ENCODE measurements at regions not wholly inside any gene's neighbourhood (a gene's known extent, or its start where the extent isn't known, plus 50 kb on each side); places are given as distances from the start of the nearest gene placed in this dataset.
"Not testable (repeated sequence)": the region's sequence is repeated elsewhere in the genome, so short reads cannot be mapped to it uniquely, and the experiment has no call there.

GRCh38 chr14:62470935-62471334, 574.3 kb downstream of the KCNH5 start:
- no peaks in the 10 kb centered on the region for H3K4me1 Mint-ChIP-seq
- no peaks in the 10 kb centered on the region for H3K36me3 Mint-ChIP-seq
- no peaks in the 10 kb centered on the region for H3K27me3 Mint-ChIP-seq
- no peak for ATAC-seq
- H3K9me3 Mint-ChIP-seq: peaks cover 3% of the 10 kb centered on the region
- H3K27ac Mint-ChIP-seq: no peak overlapping the region
- no peak overlapping the region for H3K4me3 Mint-ChIP-seq

- Mint-ChIP-seq H3K4me3 (no peak overlapping the region), H3K9me3 (peaks cover 5% of the 10 kb centered on the region), H3K27me3 (no peaks in the 10 kb centered on the region), H3K27ac (no peak overlapping the region), H3K4me1 (no peaks in the 10 kb centered on the region), H3K36me3 (no peaks in the 10 kb centered on the region)
- ATAC-seq: no peak
Measured at GRCh38 chr14:62491146-62491545, 554.1 kb downstream of the KCNH5 start.

GRCh38 chr14:62497708-62498107, 547.5 kb downstream of the KCNH5 start:
- peaks cover 16% of the 10 kb centered on the region for H3K9me3 Mint-ChIP-seq
- H3K4me3 Mint-ChIP-seq: no peak overlapping the region
- no peak overlapping the region for H3K27ac Mint-ChIP-seq
- no peaks in the 10 kb centered on the region for H3K4me1 Mint-ChIP-seq
- no peak for ATAC-seq
- H3K36me3 Mint-ChIP-seq: no peaks in the 10 kb centered on the region
- no peaks in the 10 kb centered on the region for H3K27me3 Mint-ChIP-seq

- Mint-ChIP-seq H3K4me3 (no peak overlapping the region), H3K36me3 (no peaks in the 10 kb centered on the region), H3K4me1 (no peaks in the 10 kb centered on the region), H3K27ac (no peak overlapping the region), H3K27me3 (no peaks in the 10 kb centered on the region), H3K9me3 (peaks cover 13% of the 10 kb centered on the region)
- ATAC-seq: no peak
Measured at GRCh38 chr14:62501021-62501750, 544.1 kb downstream of the KCNH5 start.

GRCh38 chr14:62505045-62505444, 540.2 kb downstream of the KCNH5 start:
- no peak overlapping the region for H3K27ac Mint-ChIP-seq
- no peaks in the 10 kb centered on the region for H3K9me3 Mint-ChIP-seq
- no peak overlapping the region for H3K4me3 Mint-ChIP-seq
- no peaks in the 10 kb centered on the region for H3K27me3 Mint-ChIP-seq
- ATAC-seq: no peak
- H3K36me3 Mint-ChIP-seq: no peaks in the 10 kb centered on the region
- H3K4me1 Mint-ChIP-seq: no peaks in the 10 kb centered on the region

- not testable (repeated sequence) for H3K27ac Mint-ChIP-seq, H3K4me1 Mint-ChIP-seq, ATAC-seq, H3K36me3 Mint-ChIP-seq, H3K4me3 Mint-ChIP-seq, H3K27me3 Mint-ChIP-seq
- H3K9me3 Mint-ChIP-seq: peaks cover 14% of the 10 kb centered on the region
Measured at GRCh38 chr14:62521309-62521708, 523.9 kb downstream of the KCNH5 start.

- H3K36me3 Mint-ChIP-seq: no peaks in the 10 kb centered on the region
- no peaks in the 10 kb centered on the region for H3K4me1 Mint-ChIP-seq
- no peak for ATAC-seq
- H3K9me3 Mint-ChIP-seq: peaks cover 13% of the 10 kb centered on the region
- no peaks in the 10 kb centered on the region for H3K27me3 Mint-ChIP-seq
- no peak overlapping the region for H3K4me3 Mint-ChIP-seq
- H3K27ac Mint-ChIP-seq: no peak overlapping the region
Measured at GRCh38 chr14:62528296-62528695, 517.0 kb downstream of the KCNH5 start.

- no peak overlapping the region for H3K4me3 Mint-ChIP-seq
- no peaks in the 10 kb centered on the region for H3K36me3 Mint-ChIP-seq
- H3K9me3 Mint-ChIP-seq: peaks cover 2% of the 10 kb centered on the region
- H3K4me1 Mint-ChIP-seq: no peaks in the 10 kb centered on the region
- no peaks in the 10 kb centered on the region for H3K27me3 Mint-ChIP-seq
- ATAC-seq: no peak
- no peak overlapping the region for H3K27ac Mint-ChIP-seq
Measured at GRCh38 chr14:62532181-62532580, 513.1 kb downstream of the KCNH5 start.

GRCh38 chr14:62546862-62547474, 498.3 kb downstream of the KCNH5 start:
- Mint-ChIP-seq H3K36me3 (no peaks in the 10 kb centered on the region), H3K4me3 (no peak overlapping the region), H3K27me3 (no peaks in the 10 kb centered on the region), H3K4me1 (no peaks in the 10 kb centered on the region), H3K27ac (no peak overlapping the region), H3K9me3 (peaks cover 15% of the 10 kb centered on the region)
- no peak for ATAC-seq

- no peaks in the 10 kb centered on the region for H3K36me3 Mint-ChIP-seq
- no peaks in the 10 kb centered on the region for H3K4me1 Mint-ChIP-seq
- H3K27me3 Mint-ChIP-seq: no peaks in the 10 kb centered on the region
- no peak for ATAC-seq
- no peak overlapping the region for H3K4me3 Mint-ChIP-seq
- no peak overlapping the region for H3K27ac Mint-ChIP-seq
- peaks cover 2% of the 10 kb centered on the region for H3K9me3 Mint-ChIP-seq
Measured at GRCh38 chr14:62557416-62557815, 487.8 kb downstream of the KCNH5 start.

- no peaks in the 10 kb centered on the region for H3K27me3 Mint-ChIP-seq
- no peak overlapping the region for H3K4me3 Mint-ChIP-seq
- H3K9me3 Mint-ChIP-seq: peaks cover 2% of the 10 kb centered on the region
- no peak for ATAC-seq
- no peak overlapping the region for H3K27ac Mint-ChIP-seq
- no peaks in the 10 kb centered on the region for H3K36me3 Mint-ChIP-seq
- H3K4me1 Mint-ChIP-seq: no peaks in the 10 kb centered on the region
Measured at GRCh38 chr14:62558451-62558850, 486.8 kb downstream of the KCNH5 start.

GRCh38 chr14:62585247-62585646, 460.0 kb downstream of the KCNH5 start:
- Mint-ChIP-seq H3K4me1 (no peaks in the 10 kb centered on the region), H3K9me3 (peaks cover 7% of the 10 kb centered on the region), H3K4me3 (no peak overlapping the region), H3K36me3 (no peaks in the 10 kb centered on the region), H3K27ac (no peak overlapping the region), H3K27me3 (no peaks in the 10 kb centered on the region)
- ATAC-seq: no peak

- H3K27me3 Mint-ChIP-seq: no peaks in the 10 kb centered on the region
- no peaks in the 10 kb centered on the region for H3K36me3 Mint-ChIP-seq
- H3K4me1 Mint-ChIP-seq: no peaks in the 10 kb centered on the region
- H3K4me3 Mint-ChIP-seq: no peak overlapping the region
- ATAC-seq: no peak
- peaks cover 6% of the 10 kb centered on the region for H3K9me3 Mint-ChIP-seq
- no peak overlapping the region for H3K27ac Mint-ChIP-seq
Measured at GRCh38 chr14:62592877-62593276, 452.4 kb downstream of the KCNH5 start.

GRCh38 chr14:62597143-62597542, 448.1 kb downstream of the KCNH5 start:
- Mint-ChIP-seq H3K36me3 (no peaks in the 10 kb centered on the region), H3K4me3 (no peak overlapping the region), H3K27me3 (no peaks in the 10 kb centered on the region), H3K27ac (no peak overlapping the region), H3K9me3 (peaks cover 10% of the 10 kb centered on the region), H3K4me1 (no peaks in the 10 kb centered on the region)
- no peak for ATAC-seq

- Mint-ChIP-seq H3K27ac (no peak overlapping the region), H3K27me3 (no peaks in the 10 kb centered on the region), H3K9me3 (peaks cover 6% of the 10 kb centered on the region), H3K4me1 (no peaks in the 10 kb centered on the region), H3K4me3 (no peak overlapping the region), H3K36me3 (no peaks in the 10 kb centered on the region)
- no peak for ATAC-seq
Measured at GRCh38 chr14:62599616-62600385, 445.5 kb downstream of the KCNH5 start.

- H3K4me3 Mint-ChIP-seq: no peak overlapping the region
- H3K36me3 Mint-ChIP-seq: no peaks in the 10 kb centered on the region
- ATAC-seq: no peak
- H3K4me1 Mint-ChIP-seq: no peaks in the 10 kb centered on the region
- H3K9me3 Mint-ChIP-seq: peaks cover 6% of the 10 kb centered on the region
- no peaks in the 10 kb centered on the region for H3K27me3 Mint-ChIP-seq
- no peak overlapping the region for H3K27ac Mint-ChIP-seq
Measured at GRCh38 chr14:62602712-62603111, 442.5 kb downstream of the KCNH5 start.

Data from stimulated activated memory B cell treated with anti-CD40 and anti-IgM and Interleukin-4, amounts not matched to agents 10 μg/mL and 1 μg/mL and 100 μg/mL, for 72 hours (primary cell).